GM12873 (cell line): ENCODE measurements at regions not wholly inside any gene's neighbourhood (a gene's known extent, or its start where the extent isn't known, plus 50 kb on each side); places are given as distances from the start of the nearest gene placed in this dataset.

Source experiments
- CTCF ChIP-seq: IDR thresholded peaks from 2 replicates; pipeline ENCODE4 v1.5.1; 2012; ENCODE audit warnings: low read depth, mild to moderate bottlenecking, moderate library complexity, low read length, control low read depth; ENCODE audit not compliant: insufficient read depth; ENCODE audit errors: missing control alignments

GRCh38 chr2:126518196-126518595 lies 137.8 kb upstream of the GYPC start:
- no peak for TF ChIP-seq CTCF

GRCh38 chr2:126527836-126528490 lies 128.0 kb upstream of the GYPC start:
- peak; percentile 86 for TF ChIP-seq CTCF

- no peak for TF ChIP-seq CTCF
Measured at GRCh38 chr2:126531029-126531428, 124.9 kb upstream of the GYPC start.

GRCh38 chr2:126534478-126534877 lies 121.5 kb upstream of the GYPC start:
- no peak for TF ChIP-seq CTCF

DNA sequence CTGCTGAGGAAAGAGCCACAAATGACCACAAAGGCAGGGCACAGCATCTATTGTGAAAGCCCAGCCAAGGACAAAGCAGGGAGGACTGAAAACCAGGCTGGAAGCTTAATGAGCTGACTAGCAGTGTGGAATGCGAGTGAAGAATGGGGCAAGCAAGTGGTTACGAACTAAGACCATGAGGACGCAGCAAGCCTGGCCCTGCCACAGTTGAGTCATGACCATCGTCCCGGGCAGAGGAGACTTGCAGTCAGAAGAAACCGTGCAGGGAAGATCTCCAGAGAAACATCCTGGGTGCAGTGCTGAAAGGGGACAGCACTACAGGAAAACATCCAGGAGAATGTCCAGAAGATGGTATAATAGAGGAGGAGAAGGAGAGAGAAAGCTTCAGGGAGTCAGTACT lies 120.5 kb upstream of the GYPC start:
- no peak for TF ChIP-seq CTCF

DNA sequence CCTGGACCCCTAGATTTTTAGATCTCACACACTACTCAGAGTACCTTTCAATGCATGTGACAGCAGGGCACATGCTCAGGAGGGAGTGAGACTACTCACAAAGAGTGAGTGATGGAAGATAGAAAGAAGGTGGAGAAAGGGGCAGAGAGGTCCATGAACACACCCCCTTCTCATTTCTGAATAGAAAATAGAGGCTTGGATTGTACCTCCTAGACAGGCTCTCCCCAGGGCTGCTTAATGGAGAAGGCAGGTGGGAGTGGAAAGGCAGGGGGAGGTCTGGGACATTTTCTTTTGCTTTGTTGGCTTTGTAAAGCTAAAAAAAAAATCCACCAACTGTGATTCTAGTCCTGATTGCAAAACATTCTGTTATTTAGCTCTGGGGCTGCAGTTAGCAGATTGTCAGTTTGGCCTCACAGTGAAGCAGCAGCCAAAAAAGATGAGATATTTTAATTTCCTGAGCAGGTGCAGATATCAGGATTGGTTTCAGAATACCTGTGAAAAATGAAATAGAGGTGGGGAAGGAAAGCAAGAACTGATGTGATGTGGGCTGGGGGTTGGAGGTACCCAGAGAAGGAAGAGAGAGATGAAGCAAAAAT lies 119.3 kb upstream of the GYPC start:
- TF ChIP-seq CTCF: no peak

- TF ChIP-seq CTCF: no peak
Measured at GRCh38 chr2:126539101-126539500, 116.9 kb upstream of the GYPC start.
